ENCODE measurements at regions not wholly inside any gene's neighbourhood (a gene's known extent, or its start where the extent isn't known, plus 50 kb on each side); places are given as distances from the start of the nearest gene placed in this dataset.

- H3K4me3 ChIP-seq (ENCODE audit: low read length in 3 of 3): no peak overlapping the region
- H3K4me1 ChIP-seq (ENCODE audit: control insufficient read depth in 2 of 3, insufficient read depth in 2 of 3, low read depth in 1 of 3, low read length in 3 of 3): peaks cover 0 to under 1% (median under 1%) of the 10 kb centered on the region in 3 donors
- no peak for TF ChIP-seq CTCF (IDR thresholded peaks at IDR 0.05; ENCODE audit: borderline replicate concordance, extremely low read depth, insufficient read depth)
- intact Hi-C loops (cut with DNase I): no loop called here
- no peak overlapping the region for H3K27ac ChIP-seq (ENCODE audit: low read depth in 2 of 2, low read length in 2 of 2)
- no peak for DNase-seq
- H3K9me3 ChIP-seq (ENCODE audit: control insufficient read depth in 2 of 3, insufficient read depth in 1 of 3, low read length in 3 of 3): no peaks in the 10 kb centered on the region
- no peak overlapping the region for H3K9ac ChIP-seq (ENCODE audit: low read length in 3 of 3)
- H3K27me3 ChIP-seq (ENCODE audit: control insufficient read depth, insufficient read depth, low read length): no peaks in the 10 kb centered on the region
- FAIRE-seq: no peak
- H3K36me3 ChIP-seq (ENCODE audit: control insufficient read depth in 2 of 3, insufficient read depth in 3 of 3, low read length in 3 of 3): no peaks in the 10 kb centered on the region
These were observed 108.8 kb upstream of the BMP2K start for GRCh38 chr4:78667325-78667724.

- no peak for DNase-seq
- TF ChIP-seq CTCF (IDR thresholded peaks at IDR 0.05; ENCODE audit: borderline replicate concordance, extremely low read depth, insufficient read depth): no peak
- H3K4me1 ChIP-seq (ENCODE audit: control insufficient read depth in 2 of 3, insufficient read depth in 2 of 3, low read depth in 1 of 3, low read length in 3 of 3): no peaks in the 10 kb centered on the region
- intact Hi-C loops (cut with DNase I): no loop called here
- no peak overlapping the region for H3K4me3 ChIP-seq (ENCODE audit: low read length in 3 of 3)
- no peaks in the 10 kb centered on the region for H3K9me3 ChIP-seq (ENCODE audit: control insufficient read depth in 2 of 3, insufficient read depth in 1 of 3, low read length in 3 of 3)
- no peak for FAIRE-seq
- H3K36me3 ChIP-seq (ENCODE audit: control insufficient read depth in 2 of 3, insufficient read depth in 3 of 3, low read length in 3 of 3): no peaks in the 10 kb centered on the region
- H3K9ac ChIP-seq (ENCODE audit: low read length in 3 of 3): no peak overlapping the region
- no peak overlapping the region for H3K27ac ChIP-seq (ENCODE audit: low read depth in 2 of 2, low read length in 2 of 2)
- H3K27me3 ChIP-seq (ENCODE audit: control insufficient read depth, insufficient read depth, low read length): no peaks in the 10 kb centered on the region
These were observed 108.4 kb upstream of the BMP2K start for GRCh38 chr4:78667764-78668163.

- no peaks in the 10 kb centered on the region for H3K36me3 ChIP-seq (ENCODE audit: control insufficient read depth in 2 of 3, insufficient read depth in 3 of 3, low read length in 3 of 3)
- intact Hi-C loops (cut with DNase I): no loop called here
- FAIRE-seq: no peak
These were observed 106.7 kb upstream of the BMP2K start for GRCh38 chr4:78669453-78669852.

More at GRCh38 chr4:78669453-78669852, 106.7 kb upstream of the BMP2K start:
- no peaks in the 10 kb centered on the region for H3K9me3 ChIP-seq (ENCODE audit: control insufficient read depth in 2 of 3, insufficient read depth in 1 of 3, low read length in 3 of 3)
- H3K9ac ChIP-seq (ENCODE audit: low read length in 3 of 3): no peak overlapping the region
- TF ChIP-seq CTCF (IDR thresholded peaks at IDR 0.05; ENCODE audit: borderline replicate concordance, extremely low read depth, insufficient read depth): peak; percentile 10
- H3K27me3 ChIP-seq (ENCODE audit: control insufficient read depth, insufficient read depth, low read length): no peaks in the 10 kb centered on the region
- no peak for DNase-seq
- H3K4me1 ChIP-seq (ENCODE audit: control insufficient read depth in 2 of 3, insufficient read depth in 2 of 3, low read depth in 1 of 3, low read length in 3 of 3): no peaks in the 10 kb centered on the region
- H3K27ac ChIP-seq (ENCODE audit: low read depth in 2 of 2, low read length in 2 of 2): no peak overlapping the region
- H3K4me3 ChIP-seq (ENCODE audit: low read length in 3 of 3): no peak overlapping the region
